ENCODE measurements at regions not wholly inside any gene's neighbourhood (a gene's known extent, or its start where the extent isn't known, plus 50 kb on each side); places are given as distances from the start of the nearest gene placed in this dataset.

GRCh38 chr10:36488579-36488978 lies 636.8 kb upstream of the ANKRD30A start:
- no peaks in the 10 kb centered on the region for H3K36me3 ChIP-seq (ENCODE audit: control insufficient read depth, insufficient read depth, low read length)
- H3K23ac ChIP-seq (ENCODE audit: low read depth, low read length): no peak overlapping the region
- no peak overlapping the region for H3K4me2 ChIP-seq (ENCODE audit: low read depth, low read length)
- H2BK5ac ChIP-seq (ENCODE audit: low read depth, low read length, poor library complexity, severe bottlenecking): no peak overlapping the region
- no peak overlapping the region for H4K91ac ChIP-seq (ENCODE audit: insufficient read depth, low read depth, low read length)
- ChIA-PET POLR2A (ENCODE audit: unreplicated experiment) (interaction anchor here (0.7 kb wide), 1 partner anchor 262 kb away, joined by 6 read pairs; no protein-coding TSS in a partner anchor), CTCF (no interaction called here)
- no peak overlapping the region for H2BK120ac ChIP-seq (ENCODE audit: low read depth, low read length)
- H3K4me3 ChIP-seq (ENCODE audit: insufficient read depth, low read depth, low read length): no peak overlapping the region
- no peak overlapping the region for H4K8ac ChIP-seq (ENCODE audit: low read depth in 2 of 2, low read length in 2 of 2)
- H3K79me1 ChIP-seq (ENCODE audit: low read depth in 1 of 2, low read length in 2 of 2): no peaks in the 10 kb centered on the region
- no peak overlapping the region for H2AK5ac ChIP-seq (ENCODE audit: low read depth, low read length)
- peaks cover 13% of the 10 kb centered on the region for H3K4me1 ChIP-seq (ENCODE audit: control insufficient read depth, insufficient read depth, low read length)
- no peak for DNase-seq
- no CpG with 5 or more reads among the region's 4 CpGs for WGBS, 2 experiments (ENCODE audit: extremely low coverage in 2 of 2, insufficient read length in 1 of 2)
- H3K56ac ChIP-seq (ENCODE audit: extremely low read depth, insufficient read depth, low read length): no peak overlapping the region
- no peak overlapping the region for H2AK9ac ChIP-seq (replicated peaks; ENCODE audit: low read depth, low read length, poor library complexity)
- H3K4ac ChIP-seq (ENCODE audit: low read depth, low read length): no peak overlapping the region
- no peak for ATAC-seq (ENCODE audit: low read depth)
- H4K5ac ChIP-seq (ENCODE audit: low read depth, low read length): no peak overlapping the region
- no peaks in the 10 kb centered on the region for H3K9me3 ChIP-seq (ENCODE audit: control insufficient read depth, insufficient read depth, low read length)
- dilution Hi-C loops (cut with HindIII; ENCODE audit: low sequenced_read_pairs, unreplicated experiment) (no loop called here), in situ Hi-C loops (cut with MboI; ENCODE audit: low sequenced_read_pairs) (no loop called here), intact Hi-C loops (cut with micrococcal nuclease) (no loop called here)
- H3K9me1 ChIP-seq (ENCODE audit: insufficient read depth, low read length): peaks cover 10% of the 10 kb centered on the region
- no peaks in the 10 kb centered on the region; the same call in 1 of the 2 replicates for H4K20me1 ChIP-seq (ENCODE audit: insufficient read depth, low read length)
- H3K27ac ChIP-seq (ENCODE audit: insufficient read depth, low read length): no peak overlapping the region
- BruUV-seq (replicated peaks): no TSS peak
- no peak overlapping the region for H2BK15ac ChIP-seq (ENCODE audit: low read depth, low read length)
- no peaks in the 10 kb centered on the region for H3K27me3 ChIP-seq (ENCODE audit: control insufficient read depth, insufficient read depth, low read length)
- no peak overlapping the region for H2BK20ac ChIP-seq (ENCODE audit: low read depth, low read length)
- no peak overlapping the region for H3K18ac ChIP-seq (ENCODE audit: low read depth, low read length)
- TF ChIP-seq MXI1 (IDR thresholded peaks at IDR 0.05; ENCODE audit: borderline replicate concordance, low read depth, low read length) (no peak), NFE2L2 (IDR thresholded peaks at IDR 0.05; ENCODE audit: low read depth, low read length) (no peak), FOS (IDR thresholded peaks at IDR 0.05; ENCODE audit: low read depth, low read length) (no peak), CHD1 (IDR thresholded peaks at IDR 0.05; ENCODE audit: low read depth, low read length) (no peak), MAFK (IDR thresholded peaks at IDR 0.05; ENCODE audit: low read depth, low read length) (no peak), BHLHE40 (IDR thresholded peaks at IDR 0.05; ENCODE audit: low read depth, low read length) (no peak), USF2 (IDR thresholded peaks at IDR 0.05; ENCODE audit: low read depth, low read length) (no peak), RFX5 (IDR thresholded peaks at IDR 0.05; ENCODE audit: low read depth, low read length) (no peak), ELK1 (IDR thresholded peaks at IDR 0.05; ENCODE audit: borderline replicate concordance, low read depth, low read length) (no peak)
- H2AFZ ChIP-seq (replicated peaks; ENCODE audit: low read length, poor library complexity): no peak overlapping the region
- H3K9ac ChIP-seq (ENCODE audit: low read depth, low read length): no peak overlapping the region
- H3K14ac ChIP-seq (replicated peaks; ENCODE audit: low read depth, low read length): no peak overlapping the region

All from IMR-90 (cell line).